ENCODE measurements at regions not wholly inside any gene's neighbourhood (a gene's known extent, or its start where the extent isn't known, plus 50 kb on each side); places are given as distances from the start of the nearest gene placed in this dataset.

- no peak for DNase-seq
Observed at GRCh38 chr10:113329121-113329596, 223.7 kb upstream of the HABP2 start.

DNA sequence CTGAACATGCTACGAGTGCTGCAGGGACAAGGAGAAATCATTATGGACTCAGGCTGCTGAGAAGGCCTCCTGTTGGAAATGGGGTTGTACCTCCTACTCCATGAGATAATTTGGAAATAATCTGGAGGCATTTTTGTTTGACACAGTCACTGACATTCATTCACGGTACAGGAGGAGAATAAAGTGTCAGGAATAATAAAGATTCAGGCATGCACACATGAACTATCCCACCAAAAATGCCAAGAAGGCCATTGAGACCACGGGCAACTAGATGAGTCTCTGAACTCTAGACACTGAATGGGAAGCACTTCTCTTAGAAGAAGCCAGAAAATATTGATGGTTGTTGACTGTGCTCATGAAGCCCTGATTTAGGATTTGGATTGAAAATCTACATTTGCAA lies 220.9 kb upstream of the HABP2 start:
- DNase-seq = no peak

- DNase-seq = no peak
Observed at GRCh38 chr10:113333313-113333712, 219.5 kb upstream of the HABP2 start.

DNA sequence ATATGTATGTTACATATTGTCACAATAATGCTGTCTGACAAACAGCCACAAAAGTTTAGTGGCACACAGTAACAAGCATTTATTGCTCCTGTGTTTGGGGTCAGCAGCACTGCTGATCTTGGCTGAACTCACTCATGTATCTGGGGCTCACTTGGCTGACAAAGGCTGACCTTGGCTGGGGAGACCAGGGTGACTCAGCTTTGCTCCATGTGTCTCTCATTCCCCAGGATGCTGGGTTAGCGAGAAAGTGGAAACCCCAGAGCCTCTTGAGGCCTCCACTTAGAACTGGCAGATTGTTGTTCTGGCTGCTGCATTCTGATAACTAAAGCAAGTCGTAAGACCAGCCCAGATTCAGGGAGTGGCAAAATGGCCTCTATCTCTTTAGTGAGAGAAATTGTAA lies 217.3 kb upstream of the HABP2 start:
- DNase-seq = no peak

DNA sequence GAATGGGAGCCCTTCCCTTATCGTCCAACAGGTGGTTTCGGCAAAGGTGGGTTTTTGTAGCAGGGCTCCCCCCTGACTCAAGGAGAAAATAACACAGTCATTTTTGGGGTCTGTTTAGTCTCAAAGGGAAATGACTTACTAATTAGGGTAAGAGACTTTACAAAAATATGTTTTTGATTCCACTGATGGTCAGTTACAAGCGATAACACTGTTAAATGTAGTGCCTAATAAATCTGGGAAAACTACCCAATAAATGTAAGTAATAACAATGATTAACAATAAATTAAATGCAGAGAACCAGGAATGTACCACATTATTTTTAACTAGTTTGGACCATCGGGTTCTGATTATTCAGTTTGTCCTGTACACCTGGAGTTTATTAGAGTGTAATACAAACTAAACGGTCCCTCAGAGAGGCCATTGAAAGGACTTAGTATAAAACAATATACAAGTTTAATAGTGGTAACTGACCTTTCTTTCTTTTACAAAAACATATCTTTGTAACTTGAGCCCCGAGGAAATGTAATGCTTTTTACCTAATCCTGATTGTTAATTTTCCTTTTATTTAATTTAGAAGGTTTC lies 216.2 kb upstream of the HABP2 start:
- DNase-seq = no peak

- no peak for DNase-seq
Observed at GRCh38 chr10:113337142-113337541, 215.7 kb upstream of the HABP2 start.

DNA sequence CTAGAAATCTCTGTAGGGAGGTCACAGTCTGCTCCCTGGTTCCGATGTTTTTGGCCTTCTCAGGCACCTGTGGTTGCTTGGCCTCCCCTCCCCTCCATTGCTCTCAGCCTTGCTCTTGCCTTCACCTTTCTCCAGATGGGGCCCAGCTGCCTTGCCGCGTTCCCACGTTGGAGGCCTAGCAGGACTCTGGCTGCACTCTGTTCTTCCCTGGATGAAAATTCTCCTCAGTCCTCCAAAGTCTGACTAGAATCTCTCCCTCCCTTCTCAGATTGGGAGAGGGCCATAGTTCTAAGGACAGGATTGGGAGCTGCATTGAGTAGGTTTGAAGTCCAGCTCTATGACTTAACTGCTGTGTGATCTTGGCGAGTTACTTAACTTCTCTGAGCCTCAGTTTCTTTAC lies 213.7 kb upstream of the HABP2 start:
- no peak for DNase-seq

GRCh38 chr10:113340282-113340681 lies 212.6 kb upstream of the HABP2 start:
- no peak for DNase-seq

DNA sequence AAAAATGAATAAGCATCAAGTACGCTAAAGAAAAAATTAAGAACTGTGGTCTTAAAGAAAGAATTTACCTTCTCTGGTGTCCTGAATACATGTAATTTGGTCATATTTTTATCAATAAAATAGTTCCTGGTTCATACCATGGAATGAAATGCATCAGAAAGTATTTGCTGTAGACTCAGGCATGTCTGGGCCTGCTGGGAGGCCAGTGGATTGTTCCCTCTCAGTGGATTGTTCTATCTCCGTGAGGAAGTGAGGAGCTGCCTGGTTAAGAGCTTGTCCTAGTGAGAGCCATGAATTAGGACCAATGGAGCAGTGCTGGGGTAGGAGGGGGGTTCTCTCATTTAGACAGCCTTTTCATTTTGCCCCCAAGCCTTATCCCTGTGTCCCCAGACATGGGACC lies 211.7 kb upstream of the HABP2 start:
- no peak for DNase-seq

DNA sequence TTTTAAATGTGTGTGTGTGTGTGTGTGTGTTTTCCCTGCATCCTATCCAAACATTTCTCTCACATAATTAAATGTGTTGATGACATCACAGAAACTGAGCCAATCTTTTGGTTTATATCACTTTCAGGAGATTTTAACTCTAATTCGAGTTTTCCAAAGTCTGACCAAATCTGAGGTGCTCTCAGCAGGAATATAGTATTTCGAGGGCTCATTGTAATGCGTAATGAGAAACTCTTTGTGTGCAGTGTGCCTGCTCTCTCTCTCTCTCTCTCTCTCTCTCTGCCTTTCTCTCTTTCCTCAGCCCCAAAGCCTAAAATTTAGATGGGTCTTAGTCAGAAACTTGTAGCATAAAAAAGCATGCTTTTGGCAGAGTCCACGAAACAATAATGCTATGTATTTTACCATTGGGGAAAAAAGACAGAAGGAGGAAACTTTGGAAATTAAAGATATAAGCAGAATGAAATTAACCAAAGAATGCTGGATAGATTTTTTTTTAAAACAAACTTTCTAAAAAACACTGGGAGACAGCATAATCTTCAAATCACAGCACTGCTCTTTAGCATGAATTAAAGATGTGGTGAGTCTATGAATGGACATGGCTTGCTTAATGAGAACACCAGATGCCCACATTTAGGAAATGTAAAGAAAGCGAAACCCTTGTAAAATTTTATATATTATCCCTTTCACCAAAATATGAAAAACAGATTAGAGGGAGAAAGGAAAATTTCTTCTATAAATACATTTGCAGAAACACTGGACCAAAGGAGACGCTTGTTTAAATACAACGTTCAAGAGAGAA lies 206.8 kb upstream of the HABP2 start:
- DNase-seq = no peak

DNA sequence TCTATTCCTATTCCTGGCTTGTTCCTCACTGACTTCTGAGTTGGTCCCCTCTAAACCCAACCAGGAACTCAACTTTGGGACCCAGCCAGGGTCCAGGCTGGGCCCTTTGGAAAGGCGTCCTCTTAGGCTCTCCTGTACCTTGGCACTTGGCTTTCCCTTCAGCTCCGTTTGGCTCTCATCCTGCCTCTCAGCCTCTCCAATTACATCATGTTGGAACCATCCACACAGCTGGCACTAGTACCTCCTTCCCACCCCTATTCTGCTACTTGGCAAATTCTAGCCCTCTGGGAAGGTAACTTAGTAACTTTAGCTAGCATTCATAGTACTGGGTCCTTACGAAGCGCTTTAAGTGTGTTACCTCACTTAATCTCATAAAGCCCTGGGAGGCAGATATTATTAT lies 205.3 kb upstream of the HABP2 start:
- DNase-seq = no peak

DNA sequence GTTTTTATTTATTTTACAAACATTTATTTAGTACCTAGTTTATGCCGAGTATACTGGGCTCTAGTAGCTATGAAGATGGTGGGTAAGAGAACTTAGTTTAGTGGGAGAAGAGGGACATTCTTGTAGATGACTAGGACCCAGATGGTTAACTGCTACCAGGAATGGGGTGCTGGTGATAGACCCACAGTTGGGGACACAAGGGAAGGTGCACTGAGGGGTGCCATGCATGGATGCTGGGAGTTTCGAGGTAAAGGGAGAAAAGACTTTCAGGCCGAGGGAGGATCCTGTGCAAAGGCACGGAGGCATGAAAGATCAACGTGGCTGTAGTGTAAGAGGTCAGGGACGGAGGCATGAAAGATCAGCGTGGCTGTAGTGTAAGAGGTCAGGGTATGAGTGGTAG lies 204.2 kb upstream of the HABP2 start:
- no peak for DNase-seq

DNA sequence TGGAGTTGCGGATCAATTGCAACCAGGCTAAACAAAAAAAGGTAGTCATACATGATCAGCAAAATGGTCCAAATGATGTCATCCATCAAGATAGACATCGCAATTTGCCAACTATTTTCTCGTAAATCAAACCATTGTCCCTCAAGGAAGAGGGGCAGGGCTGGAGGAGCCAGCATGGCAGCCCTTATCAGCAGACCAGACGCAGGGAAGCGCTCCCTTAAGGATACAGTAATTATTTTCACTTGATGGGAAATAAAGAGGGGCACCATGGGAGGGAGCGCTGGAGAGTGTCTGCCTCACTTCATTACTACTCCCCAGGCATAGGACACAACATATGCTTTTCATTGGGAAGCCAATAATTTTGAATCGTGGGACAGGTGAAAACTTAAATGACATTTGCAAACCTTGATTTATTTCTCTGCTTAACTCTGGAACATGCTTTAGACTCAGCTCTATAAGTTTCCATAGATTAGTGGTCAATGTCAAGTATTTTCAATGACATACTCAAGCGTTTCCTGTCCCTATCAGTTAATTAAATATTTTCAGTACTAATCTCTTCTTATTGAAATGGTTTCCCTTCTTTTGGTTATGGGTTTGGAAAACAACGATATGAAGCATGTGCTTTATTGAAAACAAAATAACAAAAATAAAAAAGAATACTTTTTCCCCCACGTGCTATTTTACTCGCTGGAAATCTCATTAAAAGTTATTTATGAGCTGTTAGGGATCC lies 202.4 kb upstream of the HABP2 start:
- no peak for DNase-seq

DNA sequence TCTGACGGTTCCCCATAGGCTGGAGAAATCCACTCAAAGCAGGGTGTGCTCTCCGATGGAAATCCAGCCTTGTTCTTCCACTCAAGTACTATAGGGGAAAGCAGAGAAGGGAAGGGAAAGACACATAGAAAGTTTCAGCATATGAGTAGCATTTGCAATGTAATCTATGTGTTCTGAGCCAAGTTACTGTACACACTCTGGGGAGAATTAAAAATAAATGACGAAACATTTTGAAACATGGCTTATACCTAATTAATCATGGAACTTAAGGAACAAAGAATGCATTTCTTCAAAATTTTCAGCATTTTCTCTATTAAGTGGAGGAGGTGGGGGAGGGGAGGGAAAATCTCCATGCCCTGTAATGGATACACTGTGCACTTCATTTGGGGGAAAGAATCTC lies 198.1 kb upstream of the HABP2 start:
- DNase-seq = no peak

- no peak for DNase-seq
Observed at GRCh38 chr10:113356794-113357680, 195.8 kb upstream of the HABP2 start.

- no peak for DNase-seq
Observed at GRCh38 chr10:113357681-113358300, 195.1 kb upstream of the HABP2 start.

DNA sequence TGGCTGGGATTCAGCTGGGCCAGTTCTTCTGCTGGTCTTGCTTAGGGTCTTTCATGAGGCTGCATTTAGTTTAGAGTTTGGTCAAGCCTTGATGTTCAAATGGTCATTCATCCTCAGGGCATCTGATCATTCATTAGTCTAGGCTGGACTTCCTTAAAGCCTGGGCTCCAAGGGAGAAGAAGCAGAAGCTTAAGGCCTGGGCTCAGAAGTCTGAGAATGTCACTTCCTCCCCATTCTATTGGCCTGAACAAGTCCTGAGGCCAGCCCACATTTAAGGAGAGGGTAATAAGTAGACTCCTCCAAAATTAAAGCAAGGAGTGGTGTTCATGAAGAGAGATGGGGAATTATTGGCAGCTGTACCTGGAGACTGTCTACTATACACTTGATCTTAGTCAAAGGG lies 193.2 kb upstream of the HABP2 start:
- DNase-seq = no peak

- no peak for DNase-seq
Observed at GRCh38 chr10:113360870-113361269, 192.0 kb upstream of the HABP2 start.

- DNase-seq = no peak
Observed at GRCh38 chr10:113362645-113363091, 190.2 kb upstream of the HABP2 start.

DNA sequence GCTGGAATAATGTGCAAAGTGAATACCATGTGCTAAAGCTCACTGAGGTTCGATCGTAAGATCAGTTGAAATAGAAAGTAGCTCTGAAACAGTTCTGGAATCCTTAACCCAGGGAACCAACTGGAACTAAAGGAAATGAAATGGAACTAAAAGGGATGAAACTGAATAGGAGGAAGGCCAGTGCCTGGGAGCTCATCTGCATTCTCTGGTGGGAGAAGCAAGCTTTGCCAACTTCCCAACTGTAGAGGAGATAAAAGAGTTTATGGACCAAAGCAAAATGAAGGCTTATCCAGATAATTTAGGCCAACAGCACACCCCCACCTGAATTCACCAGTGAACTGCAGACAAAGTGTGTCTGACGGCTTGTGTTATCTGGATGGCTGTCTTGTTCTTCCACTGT lies 188.6 kb upstream of the HABP2 start:
- DNase-seq = no peak

DNA sequence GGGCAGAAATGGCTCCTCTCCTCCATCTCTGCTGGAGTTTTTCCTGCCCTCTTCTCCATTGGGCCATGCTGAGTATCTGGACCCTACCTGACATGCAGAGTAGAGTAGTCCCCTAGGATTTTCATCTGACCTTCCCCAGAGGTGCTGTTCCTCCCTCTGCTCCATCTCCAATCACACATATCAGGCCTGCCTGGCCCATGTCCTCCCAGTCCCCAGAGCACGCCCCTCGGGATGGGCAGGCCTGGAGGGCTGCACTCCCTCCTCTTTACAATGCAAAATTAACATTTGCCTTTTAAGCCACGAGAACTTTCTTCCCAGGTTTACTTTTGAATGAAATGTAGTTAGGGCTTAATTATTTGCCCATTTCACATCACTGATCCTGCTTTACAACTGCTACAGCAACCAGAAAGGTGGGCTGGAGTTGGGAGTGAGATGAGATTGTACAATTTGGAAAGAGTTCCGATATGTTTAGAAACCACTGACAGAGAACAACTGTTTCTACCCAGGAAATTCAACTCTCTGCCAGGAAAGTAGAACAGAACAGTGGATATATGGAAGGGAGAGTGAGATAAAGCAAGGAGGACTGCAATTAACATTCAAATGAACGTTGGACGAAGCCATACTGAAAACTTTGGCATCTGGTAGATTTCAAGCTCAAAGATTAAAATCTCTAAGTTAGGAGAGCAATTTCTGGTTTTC lies 184.0 kb upstream of the HABP2 start:
- DNase-seq = no peak

GRCh38 chr10:113369365-113369694 lies 183.5 kb upstream of the HABP2 start:
- no peak for DNase-seq
